ENCODE measurements at regions not wholly inside any gene's neighbourhood (a gene's known extent, or its start where the extent isn't known, plus 50 kb on each side); places are given as distances from the start of the nearest gene placed in this dataset.

DNA sequence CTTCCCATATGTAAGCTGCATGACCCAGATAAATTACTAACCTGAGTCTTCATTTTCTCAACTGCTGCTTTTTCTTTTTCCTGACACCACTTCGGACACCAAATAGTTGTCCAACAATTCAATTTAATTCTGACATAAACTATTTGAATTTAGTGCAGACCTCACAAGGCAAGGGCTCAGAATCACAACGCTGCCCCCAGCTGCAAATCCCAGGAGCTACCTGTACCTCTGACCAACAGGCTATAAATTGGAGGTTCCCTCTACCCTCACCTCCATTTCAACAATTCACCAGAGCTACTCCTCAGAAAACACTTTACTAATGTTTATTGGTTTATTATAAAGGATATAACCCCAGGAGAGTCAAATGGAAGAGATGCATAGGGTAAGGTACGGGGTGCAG is 737.6 kb downstream of the NTRK3 start:
- TF ChIP-seq RAD21 (IDR thresholded peaks at IDR 0.05 in 1 of 2, conservative IDR thresholded peaks at IDR 0.05 in 1 of 2; ENCODE audit: low read depth in 2 of 2, low read length in 2 of 2) (peak; percentile 37 to 51), CTCF (IDR thresholded peaks at IDR 0.05; ENCODE audit: control extremely low read depth in 1 of 3, insufficient read depth in 1 of 3, low read depth in 1 of 3, low read length in 3 of 3) (peak in 2 of 3 experiments; percentile 19 to 30; a peak in 2 of 4 replicates), MAX (IDR thresholded peaks at IDR 0.05) (no peak), TEAD4 (IDR thresholded peaks at IDR 0.05; ENCODE audit: low read depth, low read length) (no peak), YY1 (IDR thresholded peaks at IDR 0.05; ENCODE audit: low read depth, low read length) (no peak), SIN3A (conservative IDR thresholded peaks at IDR 0.05 in 1 of 2, IDR thresholded peaks at IDR 0.05 in 1 of 2; ENCODE audit: low read depth in 1 of 2, low read length in 2 of 2) (no peak), CREB1 (IDR thresholded peaks at IDR 0.05) (no peak), JUND (IDR thresholded peaks at IDR 0.05; ENCODE audit: low read length) (no peak)
